Adrenal gland (tissue), 9 donors: ENCODE measurements at regions not wholly inside any gene's neighbourhood (a gene's known extent, or its start where the extent isn't known, plus 50 kb on each side); places are given as distances from the start of the nearest gene placed in this dataset.

ENCODE experiments used
- DNase-seq, 7 donors: peaks; one replicate each; pipeline ENCODE4 v3.0.0-alpha.2; 2019 to 2020
- H3K27ac ChIP-seq, 5 donors: fragments of 200-600 bp; sonication (generic) in 4 of 5; 1 replicate in 3 of 5; 2 replicates in 2 of 5; pipeline versions ENCODE4 v1.5.1 to v1.8.0; 2016 to 2020; ENCODE audit warnings: mild to moderate bottlenecking in 1 of 5
- H3K27me3 ChIP-seq: fragments of 200-600 bp; 2 replicates; pipeline ENCODE4 v1.8.0; 2021
- H3K36me3 ChIP-seq, 2 donors: fragments of 200-600 bp; replicated peaks in 1 of 2; 1 replicate in 1 of 2; 2 replicates in 1 of 2; pipeline versions ENCODE4 v1.5.1 to v1.8.0; 2018 to 2022
- H3K4me1 ChIP-seq, 2 donors: fragments of 200-600 bp; replicated peaks in 1 of 2; 1 replicate in 1 of 2; 2 replicates in 1 of 2; pipeline versions ENCODE4 v1.5.1 to v1.8.0; 2018 to 2021
- H3K4me3 ChIP-seq, 4 donors: fragments of 200-600 bp; sonication (generic) in 3 of 4; one replicate each; pipeline ENCODE4 v1.5.1; 2016 to 2018
- H3K9me3 ChIP-seq, 3 donors: fragments of 200-600 bp; sonication (generic) in 1 of 3; replicated peaks in 1 of 3; 1 replicate in 2 of 3; 2 replicates in 1 of 3; pipeline versions ENCODE4 v1.5.1 to v1.8.0; 2016 to 2021
- CTCF ChIP-seq, 6 experiments: fragments of 450-650 bp in 4 of 6; fragments of 200-600 bp in 2 of 6; sonication (generic) in 1 of 6; IDR thresholded peaks; 1 replicate in 5 of 6; 2 replicates in 1 of 6; pipeline versions ENCODE4 v1.5.1 to v1.8.0; 2016 to 2021; ENCODE audit warnings: antibody characterized with exemption in 6 of 6, mild to moderate bottlenecking in 2 of 6, moderate library complexity in 1 of 6
- POLR2A ChIP-seq, 2 donors: fragments of 450-650 bp; IDR thresholded peaks; one replicate each; pipeline ENCODE4 v1.6.1; 2017; ENCODE audit warnings: antibody characterized with exemption in 2 of 2, mild to moderate bottlenecking in 2 of 2, moderate library complexity in 1 of 2
- WGBS, 4 donors: extraction: QIAGEN DNeasy Blood & Tissue Kit in 2 of 4; methylation state at CpG; one replicate each; pipeline versions ENCODE4 v1.1.5 to v1.1.7; 2013 to 2017; 5-methylcytosine and 5-hydroxymethylcytosine counted together
- intact Hi-C, 2 donors: fragments of 100-400 bp; cut with DNase I; formaldehyde crosslinking; loops; one replicate each; pipeline versions ENCODE4 v1.14.1 to v1.15.0; 2022 to 2023
- donor health status: healthy with polysubstance abuse.
- donor health status: Bipolar disorder and iron deficiency.
- donor health status: DM: yes; HTN: yes; CAD: no.
- donor health status: DM: no; HTN: no; CAD: no.
- donor health status: DM: no; HTN: no; CAD: no.

- Histone ChIP-seq H3K4me3 (no peak overlapping the region), H3K27ac (no peak overlapping the region), H3K27me3 (no peaks in the 10 kb centered on the region), H3K4me1 (no peaks in the 10 kb centered on the region), H3K36me3 (no peaks in the 10 kb centered on the region), H3K9me3 (no peaks in the 10 kb centered on the region)
- no peak for DNase-seq
- intact Hi-C loops: no loop called here
- TF ChIP-seq CTCF (IDR thresholded peaks at IDR 0.05): no peak
- no peak for TF ChIP-seq POLR2A (IDR thresholded peaks at IDR 0.05)
- 66 to 93% (median 80%) methylated on average over 4 to 5 of the region's 5 CpGs for WGBS, 4 donors
These were observed 595.7 kb upstream of the EPHA5 start for GRCh38 chr4:66266035-66266434.

- no peak for DNase-seq
- 53 to 79% (median 67%) methylated on average over 1 of the region's 1 CpG for WGBS, 4 donors
- no peak for TF ChIP-seq CTCF (IDR thresholded peaks at IDR 0.05)
- no peaks in the 10 kb centered on the region for H3K36me3 ChIP-seq
- H3K9me3 ChIP-seq: no peaks in the 10 kb centered on the region
- intact Hi-C loops: no loop called here
- H3K4me1 ChIP-seq: no peaks in the 10 kb centered on the region
- H3K27ac ChIP-seq: no peak overlapping the region
- H3K27me3 ChIP-seq: no peaks in the 10 kb centered on the region
- no peak overlapping the region for H3K4me3 ChIP-seq
These were observed 582.0 kb upstream of the EPHA5 start for GRCh38 chr4:66252291-66252690.

DNA sequence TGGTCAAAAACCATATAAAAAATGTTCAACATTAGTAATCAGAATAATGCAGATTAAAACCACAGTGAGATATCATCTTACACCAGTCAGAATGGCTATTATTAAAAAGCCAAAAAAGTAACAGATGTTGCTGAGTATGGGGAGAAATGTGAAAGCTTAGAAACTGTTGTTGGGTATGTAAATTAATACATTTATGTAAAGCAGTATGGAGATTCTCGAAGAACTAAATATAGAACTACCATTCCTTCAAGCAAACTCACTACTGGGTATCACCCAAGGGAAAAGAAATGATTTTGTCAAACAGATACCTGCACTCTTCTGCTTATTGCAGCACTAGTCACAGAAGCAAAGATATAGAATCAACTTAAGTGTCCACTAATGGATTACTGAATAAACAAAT lies 576.4 kb upstream of the EPHA5 start:
- no peak overlapping the region for H3K27ac ChIP-seq
- no peak for DNase-seq
- H3K4me3 ChIP-seq: no peak overlapping the region
- no peaks in the 10 kb centered on the region for H3K4me1 ChIP-seq
- no peaks in the 10 kb centered on the region for H3K27me3 ChIP-seq
- TF ChIP-seq CTCF (IDR thresholded peaks at IDR 0.05) (no peak), POLR2A (IDR thresholded peaks at IDR 0.05) (no peak)
- WGBS, 4 donors: 0% methylated on average over 1 of the region's 1 CpG
- no peaks in the 10 kb centered on the region for H3K36me3 ChIP-seq
- intact Hi-C loops: no loop called here
- H3K9me3 ChIP-seq: no peaks in the 10 kb centered on the region

- no peak overlapping the region for H3K4me3 ChIP-seq
- no peaks in the 10 kb centered on the region for H3K4me1 ChIP-seq
- intact Hi-C loops: no loop called here
- H3K27ac ChIP-seq: no peak overlapping the region
- H3K9me3 ChIP-seq: no peaks in the 10 kb centered on the region
- DNase-seq: no peak
- no peaks in the 10 kb centered on the region for H3K27me3 ChIP-seq
- no peaks in the 10 kb centered on the region for H3K36me3 ChIP-seq
- TF ChIP-seq POLR2A (IDR thresholded peaks at IDR 0.05): no peak
- no peak for TF ChIP-seq CTCF (IDR thresholded peaks at IDR 0.05)
- WGBS, 4 donors: 73 to 90% (median 81%) methylated on average over 4 of the region's 4 CpGs
These were observed 565.6 kb upstream of the EPHA5 start for GRCh38 chr4:66235876-66236275.
